ENCODE measurements at regions not wholly inside any gene's neighbourhood (a gene's known extent, or its start where the extent isn't known, plus 50 kb on each side); places are given as distances from the start of the nearest gene placed in this dataset.

DNA sequence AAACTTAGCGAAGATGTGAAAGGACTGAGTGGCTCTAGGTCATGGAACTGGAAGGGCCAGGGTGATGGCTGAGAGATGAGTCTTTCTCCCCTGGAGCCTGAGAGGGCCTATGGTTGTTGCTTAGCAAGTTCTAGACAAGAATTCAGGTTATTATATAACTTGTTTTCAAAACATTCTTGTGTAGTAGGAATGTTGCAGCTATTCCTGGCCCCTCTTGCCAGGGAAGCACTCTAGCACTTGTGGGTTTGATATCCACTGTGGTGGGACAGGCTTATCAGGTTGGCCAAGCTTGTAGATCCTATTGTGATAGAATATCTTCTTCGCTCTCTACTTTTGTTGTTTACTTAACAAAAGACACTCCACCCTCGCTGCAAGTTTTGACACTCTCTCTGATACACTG, 211.8 kb upstream of the CITED2 start:
- peak; percentile 63 for FAIRE-seq
- Histone ChIP-seq H3K4me3 (no peak overlapping the region), H4K20me1 (replicated peaks; ENCODE audit: control insufficient read depth, insufficient read depth, low read length) (no peaks in the 10 kb centered on the region), H3K36me3 (ENCODE audit: control insufficient read depth, insufficient read depth, low read length) (no peaks in the 10 kb centered on the region), H3K79me2 (ENCODE audit: control insufficient read depth, insufficient read depth, low read length) (no peaks in the 10 kb centered on the region), H3K9me3 (replicated peaks; ENCODE audit: control insufficient read depth, insufficient read depth, low read depth, low read length) (no peaks in the 10 kb centered on the region), H3K27me3 (ENCODE audit: control insufficient read depth in 2 of 2, insufficient read depth in 2 of 2, low read length in 2 of 2) (no peaks in the 10 kb centered on the region), H3K4me2 (ENCODE audit: insufficient read depth, low read length) (peak overlapping the region; percentile 30), H3K9ac (ENCODE audit: insufficient read depth in 1 of 2, low read depth in 2 of 2, low read length in 2 of 2) (no peak overlapping the region; a peak in 1 of 4 replicates), H2AFZ (ENCODE audit: low read depth, low read length) (peak overlapping the region; percentile 71), H3K4me1 (replicated peaks in 1 of 2; ENCODE audit: control insufficient read depth in 2 of 2, insufficient read depth in 2 of 2, low read length in 2 of 2) (peaks cover 0 to 28% of the 10 kb centered on the region in 2 experiments; a peak in 3 of 5 replicates), H3K9me1 (ENCODE audit: control insufficient read depth, insufficient read depth, low read length) (no peaks in the 10 kb centered on the region), H3K27ac (ENCODE audit: extremely low read depth, low read depth, low read length) (no peak overlapping the region)
- POLR2A ChIA-PET: no interaction called here
- ATAC-seq: peak; percentile 45
- CTCF ChIA-PET (ENCODE audit: low intra/inter-chr PET ratio): no interaction called here
- peak in 1 of 4 experiments; percentile 30 for DNase-seq (ENCODE audit: extremely low read depth in 1 of 4, low spot score in 3 of 4)
- intact Hi-C loops (cut with micrococcal nuclease) (loop anchor here (5.0 kb wide), 2 partner anchors 61 to 214 kb away; partner anchors contain the start of gene CITED2), in situ Hi-C loops (cut with MboI) (no loop called here)
- BruUV-seq (replicated peaks): no TSS peak
- 25% methylated on average over 3 of the region's 3 CpGs for WGBS (ENCODE audit: insufficient coverage, low coverage, missing lambda C conversion rate)
- 0 out of 2 replicates have a peak, but pooled peaks have one; percentile 37 for TF ChIP-seq FOXJ2 (tag; IDR thresholded peaks at IDR 0.05)
- TF ChIP-seq, protein P1, sequence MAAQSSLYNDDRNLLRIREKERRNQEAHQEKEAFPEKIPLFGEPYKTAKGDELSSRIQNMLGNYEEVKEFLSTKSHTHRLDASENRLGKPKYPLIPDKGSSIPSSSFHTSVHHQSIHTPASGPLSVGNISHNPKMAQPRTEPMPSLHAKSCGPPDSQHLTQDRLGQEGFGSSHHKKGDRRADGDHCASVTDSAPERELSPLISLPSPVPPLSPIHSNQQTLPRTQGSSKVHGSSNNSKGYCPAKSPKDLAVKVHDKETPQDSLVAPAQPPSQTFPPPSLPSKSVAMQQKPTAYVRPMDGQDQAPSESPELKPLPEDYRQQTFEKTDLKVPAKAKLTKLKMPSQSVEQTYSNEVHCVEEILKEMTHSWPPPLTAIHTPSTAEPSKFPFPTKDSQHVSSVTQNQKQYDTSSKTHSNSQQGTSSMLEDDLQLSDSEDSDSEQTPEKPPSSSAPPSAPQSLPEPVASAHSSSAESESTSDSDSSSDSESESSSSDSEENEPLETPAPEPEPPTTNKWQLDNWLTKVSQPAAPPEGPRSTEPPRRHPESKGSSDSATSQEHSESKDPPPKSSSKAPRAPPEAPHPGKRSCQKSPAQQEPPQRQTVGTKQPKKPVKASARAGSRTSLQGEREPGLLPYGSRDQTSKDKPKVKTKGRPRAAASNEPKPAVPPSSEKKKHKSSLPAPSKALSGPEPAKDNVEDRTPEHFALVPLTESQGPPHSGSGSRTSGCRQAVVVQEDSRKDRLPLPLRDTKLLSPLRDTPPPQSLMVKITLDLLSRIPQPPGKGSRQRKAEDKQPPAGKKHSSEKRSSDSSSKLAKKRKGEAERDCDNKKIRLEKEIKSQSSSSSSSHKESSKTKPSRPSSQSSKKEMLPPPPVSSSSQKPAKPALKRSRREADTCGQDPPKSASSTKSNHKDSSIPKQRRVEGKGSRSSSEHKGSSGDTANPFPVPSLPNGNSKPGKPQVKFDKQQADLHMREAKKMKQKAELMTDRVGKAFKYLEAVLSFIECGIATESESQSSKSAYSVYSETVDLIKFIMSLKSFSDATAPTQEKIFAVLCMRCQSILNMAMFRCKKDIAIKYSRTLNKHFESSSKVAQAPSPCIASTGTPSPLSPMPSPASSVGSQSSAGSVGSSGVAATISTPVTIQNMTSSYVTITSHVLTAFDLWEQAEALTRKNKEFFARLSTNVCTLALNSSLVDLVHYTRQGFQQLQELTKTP (IDR thresholded peaks at IDR 0.05; ENCODE audit: low read depth in 1 of 2, partially characterized antibody in 2 of 2): no peak
- 0 out of 2 replicates have a peak, but pooled peaks have one; percentile 16 for TF ChIP-seq NCOR1 (IDR thresholded peaks at IDR 0.05)
- TF ChIP-seq FOXK2 (conservative IDR thresholded peaks at IDR 0.05 in 1 of 2, IDR thresholded peaks at IDR 0.05 in 1 of 2; ENCODE audit: low read depth in 2 of 2): peak in 1 of 2 experiments; percentile 46; a peak in 1 of 4 replicates
- no peak for TF ChIP-seq SRSF1 (IDR thresholded peaks at IDR 0.05; ENCODE audit: low read depth, low read length)
- peak; percentile 50; the same call in 1 of the 2 replicates for TF ChIP-seq DPF2 (IDR thresholded peaks at IDR 0.05)
- TF ChIP-seq ERF (CRISPR knock-in tag; IDR thresholded peaks at IDR 0.05): no peak
- peak; percentile 56; the same call in 1 of the 2 replicates for TF ChIP-seq SMARCE1 (IDR thresholded peaks at IDR 0.05)
- TF ChIP-seq, protein P2, sequence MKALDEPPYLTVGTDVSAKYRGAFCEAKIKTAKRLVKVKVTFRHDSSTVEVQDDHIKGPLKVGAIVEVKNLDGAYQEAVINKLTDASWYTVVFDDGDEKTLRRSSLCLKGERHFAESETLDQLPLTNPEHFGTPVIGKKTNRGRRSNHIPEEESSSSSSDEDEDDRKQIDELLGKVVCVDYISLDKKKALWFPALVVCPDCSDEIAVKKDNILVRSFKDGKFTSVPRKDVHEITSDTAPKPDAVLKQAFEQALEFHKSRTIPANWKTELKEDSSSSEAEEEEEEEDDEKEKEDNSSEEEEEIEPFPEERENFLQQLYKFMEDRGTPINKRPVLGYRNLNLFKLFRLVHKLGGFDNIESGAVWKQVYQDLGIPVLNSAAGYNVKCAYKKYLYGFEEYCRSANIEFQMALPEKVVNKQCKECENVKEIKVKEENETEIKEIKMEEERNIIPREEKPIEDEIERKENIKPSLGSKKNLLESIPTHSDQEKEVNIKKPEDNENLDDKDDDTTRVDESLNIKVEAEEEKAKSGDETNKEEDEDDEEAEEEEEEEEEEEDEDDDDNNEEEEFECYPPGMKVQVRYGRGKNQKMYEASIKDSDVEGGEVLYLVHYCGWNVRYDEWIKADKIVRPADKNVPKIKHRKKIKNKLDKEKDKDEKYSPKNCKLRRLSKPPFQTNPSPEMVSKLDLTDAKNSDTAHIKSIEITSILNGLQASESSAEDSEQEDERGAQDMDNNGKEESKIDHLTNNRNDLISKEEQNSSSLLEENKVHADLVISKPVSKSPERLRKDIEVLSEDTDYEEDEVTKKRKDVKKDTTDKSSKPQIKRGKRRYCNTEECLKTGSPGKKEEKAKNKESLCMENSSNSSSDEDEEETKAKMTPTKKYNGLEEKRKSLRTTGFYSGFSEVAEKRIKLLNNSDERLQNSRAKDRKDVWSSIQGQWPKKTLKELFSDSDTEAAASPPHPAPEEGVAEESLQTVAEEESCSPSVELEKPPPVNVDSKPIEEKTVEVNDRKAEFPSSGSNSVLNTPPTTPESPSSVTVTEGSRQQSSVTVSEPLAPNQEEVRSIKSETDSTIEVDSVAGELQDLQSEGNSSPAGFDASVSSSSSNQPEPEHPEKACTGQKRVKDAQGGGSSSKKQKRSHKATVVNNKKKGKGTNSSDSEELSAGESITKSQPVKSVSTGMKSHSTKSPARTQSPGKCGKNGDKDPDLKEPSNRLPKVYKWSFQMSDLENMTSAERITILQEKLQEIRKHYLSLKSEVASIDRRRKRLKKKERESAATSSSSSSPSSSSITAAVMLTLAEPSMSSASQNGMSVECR (CRISPR knock-in tag; IDR thresholded peaks at IDR 0.05): no peak
- no peak for TF ChIP-seq ZNF668 (CRISPR knock-in tag; IDR thresholded peaks at IDR 0.05)
- no peak for TF ChIP-seq DNMT1 (IDR thresholded peaks at IDR 0.05)
- peak; percentile 49; the same call in 1 of the 2 replicates for TF ChIP-seq TAL1 (IDR thresholded peaks at IDR 0.05)
- TF ChIP-seq CBFA2T2 (conservative IDR thresholded peaks at IDR 0.05): peak; percentile 25; the same call in 1 of the 2 replicates
- TF ChIP-seq, protein P3, sequence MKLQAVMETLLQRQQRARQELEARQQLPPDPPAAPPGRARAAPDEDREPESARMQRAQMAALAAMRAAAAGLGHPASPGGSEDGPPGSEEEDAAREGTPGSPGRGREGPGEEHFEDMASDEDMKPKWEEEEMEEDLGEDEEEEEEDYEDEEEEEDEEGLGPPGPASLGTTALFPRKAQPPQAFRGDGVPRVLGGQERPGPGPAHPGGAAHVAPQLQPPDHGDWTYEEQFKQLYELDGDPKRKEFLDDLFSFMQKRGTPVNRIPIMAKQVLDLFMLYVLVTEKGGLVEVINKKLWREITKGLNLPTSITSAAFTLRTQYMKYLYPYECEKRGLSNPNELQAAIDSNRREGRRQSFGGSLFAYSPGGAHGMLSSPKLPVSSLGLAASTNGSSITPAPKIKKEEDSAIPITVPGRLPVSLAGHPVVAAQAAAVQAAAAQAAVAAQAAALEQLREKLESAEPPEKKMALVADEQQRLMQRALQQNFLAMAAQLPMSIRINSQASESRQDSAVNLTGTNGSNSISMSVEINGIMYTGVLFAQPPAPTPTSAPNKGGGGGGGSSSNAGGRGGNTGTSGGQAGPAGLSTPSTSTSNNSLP (IDR thresholded peaks at IDR 0.05; ENCODE audit: borderline replicate concordance, low read depth, low read length): no peak

All from K562 (cell line).